RWPE1 (cell line): ENCODE measurements at regions not wholly inside any gene's neighbourhood (a gene's known extent, or its start where the extent isn't known, plus 50 kb on each side); places are given as distances from the start of the nearest gene placed in this dataset.
"Not testable (repeated sequence)": the region's sequence is repeated elsewhere in the genome, so short reads cannot be mapped to it uniquely, and the experiment has no call there.

Source experiments
- CTCF ChIA-PET: fragments of 350-600 bp; sonication (Branson Sonifier 250); formaldehyde crosslinking; extraction: SDS; loops from one replicate; lab custom pipeline; 2021; lab: Yijun Ruan, JAX
- POLR2A ChIA-PET: fragments of 400-600 bp; formaldehyde crosslinking; extraction: SDS; loops from one replicate; lab custom pipeline; 2020; ENCODE audit warnings: antibody characterized with exemption; ENCODE audit not compliant: low non-redundant PET; lab: Yijun Ruan, JAX
- DNase-seq: peaks from one replicate; pipeline ENCODE4 v3.0.0; 2012; ENCODE audit warnings: low spot score
- H3K27ac ChIP-seq: fragments of 450-650 bp; 2 replicates; pipeline ENCODE4 v1.5.1; 2017
- TF ChIP-seq, protein P1 (sequence below): fragments of 450-650 bp; conservative IDR thresholded peaks from 2 replicates; pipeline ENCODE4 v1.5.1; 2017; ENCODE audit warnings: low read depth, mild to moderate bottlenecking

DNA sequence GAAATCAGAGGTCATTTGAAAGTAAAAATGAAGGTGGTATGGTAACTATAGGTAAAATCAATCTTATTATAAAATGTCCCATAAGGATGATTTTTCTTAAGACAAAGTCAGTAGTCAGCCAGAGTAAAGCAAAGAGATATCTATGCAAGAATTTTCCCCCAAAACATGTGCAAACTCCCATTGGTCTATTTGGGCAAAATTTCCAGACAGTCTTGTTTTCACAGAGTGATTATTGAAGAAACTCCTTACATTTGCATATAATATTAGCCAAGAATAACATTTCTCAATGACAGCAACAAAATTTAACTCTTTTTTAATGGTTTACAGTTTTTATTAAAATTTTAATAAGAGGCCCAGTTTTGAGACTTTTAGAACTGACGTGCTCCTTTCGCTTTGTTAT, 406.1 kb upstream of the GRAMD2B start:
- POLR2A ChIA-PET: no interaction called here
- TF ChIP-seq, protein P1, sequence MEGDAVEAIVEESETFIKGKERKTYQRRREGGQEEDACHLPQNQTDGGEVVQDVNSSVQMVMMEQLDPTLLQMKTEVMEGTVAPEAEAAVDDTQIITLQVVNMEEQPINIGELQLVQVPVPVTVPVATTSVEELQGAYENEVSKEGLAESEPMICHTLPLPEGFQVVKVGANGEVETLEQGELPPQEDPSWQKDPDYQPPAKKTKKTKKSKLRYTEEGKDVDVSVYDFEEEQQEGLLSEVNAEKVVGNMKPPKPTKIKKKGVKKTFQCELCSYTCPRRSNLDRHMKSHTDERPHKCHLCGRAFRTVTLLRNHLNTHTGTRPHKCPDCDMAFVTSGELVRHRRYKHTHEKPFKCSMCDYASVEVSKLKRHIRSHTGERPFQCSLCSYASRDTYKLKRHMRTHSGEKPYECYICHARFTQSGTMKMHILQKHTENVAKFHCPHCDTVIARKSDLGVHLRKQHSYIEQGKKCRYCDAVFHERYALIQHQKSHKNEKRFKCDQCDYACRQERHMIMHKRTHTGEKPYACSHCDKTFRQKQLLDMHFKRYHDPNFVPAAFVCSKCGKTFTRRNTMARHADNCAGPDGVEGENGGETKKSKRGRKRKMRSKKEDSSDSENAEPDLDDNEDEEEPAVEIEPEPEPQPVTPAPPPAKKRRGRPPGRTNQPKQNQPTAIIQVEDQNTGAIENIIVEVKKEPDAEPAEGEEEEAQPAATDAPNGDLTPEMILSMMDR: no peak
- H3K27ac ChIP-seq: no peak overlapping the region
- DNase-seq: no peak
- CTCF ChIA-PET: no interaction called here

DNA sequence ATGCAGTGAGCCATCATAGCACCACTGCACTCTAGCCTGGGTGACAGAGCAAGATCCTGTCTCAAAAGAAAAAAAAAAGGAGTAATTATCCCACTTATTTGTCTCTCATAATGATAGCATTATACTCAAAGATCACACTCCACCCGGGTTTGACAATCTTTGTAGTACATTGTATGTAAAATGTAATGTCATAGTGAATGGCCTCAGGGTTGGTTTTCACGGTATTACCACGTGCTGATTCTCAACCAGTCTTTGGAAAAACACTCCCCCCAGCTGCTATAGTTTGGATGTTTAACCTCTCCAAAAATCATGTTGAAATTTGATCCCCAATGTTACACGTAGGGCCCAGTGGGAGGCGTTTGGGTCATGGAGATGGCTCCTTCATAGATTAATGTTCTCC, 402.4 kb upstream of the GRAMD2B start:
- ChIA-PET POLR2A (no interaction called here), CTCF (no interaction called here)
- no peak for DNase-seq
- TF ChIP-seq, protein P1: no peak
- H3K27ac ChIP-seq: no peak overlapping the region

DNA sequence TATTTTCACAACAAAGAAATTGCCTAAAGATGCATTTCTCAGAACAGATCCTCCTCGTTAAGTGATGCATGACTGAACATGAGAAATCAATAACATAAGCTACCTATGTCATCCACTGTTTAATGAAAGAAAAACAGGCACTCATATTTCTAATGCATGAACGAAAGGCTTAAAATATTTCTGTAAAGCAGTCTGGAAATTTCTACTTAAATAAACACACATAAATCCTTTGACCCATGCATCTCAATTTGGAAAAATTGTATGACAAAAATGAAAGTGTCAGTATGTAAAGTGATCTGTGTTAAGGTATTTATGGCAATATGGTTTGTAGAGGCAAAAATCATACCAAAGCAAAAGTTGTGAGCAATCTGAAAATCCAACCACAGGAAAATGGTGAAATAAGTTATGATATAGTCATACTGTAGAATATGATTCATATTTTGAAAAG, 399.2 kb upstream of the GRAMD2B start:
- POLR2A ChIA-PET: no interaction called here
- DNase-seq: no peak
- no peak overlapping the region for H3K27ac ChIP-seq
- TF ChIP-seq, protein P1: no peak
- CTCF ChIA-PET: no interaction called here

GRCh38 chr5:126027149-126027548, 396.1 kb upstream of the GRAMD2B start:
- TF ChIP-seq, protein P1: no peak
- DNase-seq: no peak
- ChIA-PET POLR2A (no interaction called here), CTCF (no interaction called here)
- no peak overlapping the region for H3K27ac ChIP-seq

- no peak overlapping the region for H3K27ac ChIP-seq
- CTCF ChIA-PET: interaction anchor here (0.6 kb wide), 1 partner anchor 845 kb away, joined by 3 read pairs; no protein-coding TSS in a partner anchor
- TF ChIP-seq, protein P1: no peak
- DNase-seq: no peak
- POLR2A ChIA-PET: no interaction called here
Observed at GRCh38 chr5:126027652-126028051, 395.6 kb upstream of the GRAMD2B start.

- TF ChIP-seq, protein P1: no peak
- ChIA-PET CTCF (interaction anchor here (0.7 kb wide), 1 partner anchor 812 kb away, joined by 4 read pairs; no protein-coding TSS in a partner anchor), POLR2A (no interaction called here)
- no peak for DNase-seq
- no peak overlapping the region for H3K27ac ChIP-seq
Observed at GRCh38 chr5:126028336-126028735, 394.9 kb upstream of the GRAMD2B start.

- H3K27ac ChIP-seq, POLR2A ChIA-PET, DNase-seq: not testable (repeated sequence)
- CTCF ChIA-PET: interaction anchor here (0.6 to 0.8 kb wide), 2 partner anchors 151 to 1871 kb away, joined by 3 read pairs; no protein-coding TSS in a partner anchor
Observed at GRCh38 chr5:126029282-126029681, 393.9 kb upstream of the GRAMD2B start.
